SK-N-MC (cell line): ENCODE measurements at regions not wholly inside any gene's neighbourhood (a gene's known extent, or its start where the extent isn't known, plus 50 kb on each side); places are given as distances from the start of the nearest gene placed in this dataset.

Source experiments
- DNase-seq: peaks from one replicate; pipeline ENCODE4 v3.0.0-alpha.2; 2011; ENCODE audit warnings: low read depth, low spot score
- H3K27ac ChIP-seq: fragments of 200-600 bp; sonication (generic); 2 replicates; pipeline ENCODE4 v1.5.1; 2016; ENCODE audit warnings: mixed run types
- H3K36me3 ChIP-seq: fragments of 200-600 bp; sonication (generic); 2 replicates; pipeline ENCODE4 v1.6.1; 2017; ENCODE audit warnings: antibody characterized with exemption, low read length, mixed read lengths; ENCODE audit not compliant: insufficient read depth
- H3K4me3 ChIP-seq: fragments of 200-600 bp; sonication (generic); 2 replicates; pipeline ENCODE4 v1.5.1; 2016
- H3K9ac ChIP-seq: fragments of 200-600 bp; sonication (generic); 2 replicates; pipeline ENCODE4 v1.8.0; 2017; ENCODE audit warnings: mixed run types, mixed read lengths; ENCODE audit not compliant: insufficient read length
- H3K9me3 ChIP-seq: fragments of 200-600 bp; sonication (generic); 2 replicates; pipeline ENCODE4 v1.6.1; 2017; ENCODE audit warnings: low read depth, mild to moderate bottlenecking, antibody characterized with exemption, low read length, moderate library complexity, mixed read lengths
- EZH2 ChIP-seq: fragments of 200-600 bp; sonication (generic); IDR thresholded peaks from one replicate; pipeline ENCODE4 v1.6.1; 2017; ENCODE audit warnings: antibody characterized with exemption
- FOXP2 ChIP-seq: optimal IDR thresholded peaks from 2 replicates; pipeline ENCODE3; 2011; ENCODE audit warnings: mild to moderate bottlenecking, moderate library complexity; ENCODE audit not compliant: insufficient read depth; ENCODE audit errors: extremely low read length, control extremely low read depth
- POLR2AphosphoS5 ChIP-seq: IDR thresholded peaks from 2 replicates; pipeline ENCODE4 v1.6.1; 2012; ENCODE audit warnings: mild to moderate bottlenecking, low read depth, low read length, borderline replicate concordance

- Histone ChIP-seq H3K4me3 (no peak overlapping the region), H3K27ac (no peak overlapping the region), H3K9ac (no peak overlapping the region), H3K9me3 (no peaks in the 10 kb centered on the region), H3K36me3 (no peaks in the 10 kb centered on the region)
- no peak for DNase-seq
- TF ChIP-seq FOXP2: no peak
- TF ChIP-seq EZH2: no peak
- no peak for TF ChIP-seq POLR2AphosphoS5
These were observed 295.6 kb upstream of the LRATD1 start for GRCh38 chr2:14336759-14337382.

DNA sequence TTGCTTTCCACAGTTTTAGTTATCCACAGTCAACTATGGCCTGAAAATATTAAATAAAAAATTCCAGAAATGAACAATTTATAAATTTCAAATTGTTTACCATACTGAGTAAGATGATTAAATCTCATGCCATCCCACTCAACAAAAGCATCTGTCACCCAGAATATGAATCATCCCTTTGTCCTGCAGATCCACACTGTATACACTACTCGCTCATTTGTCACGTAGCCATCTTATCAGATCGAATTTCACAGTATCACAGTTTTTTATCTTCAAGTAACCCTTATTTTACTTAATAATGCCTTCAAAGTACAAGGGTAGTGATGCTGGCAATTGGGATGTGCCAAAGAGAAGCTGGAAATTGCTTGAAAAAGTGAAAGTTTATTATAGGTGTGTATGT lies 291.8 kb upstream of the LRATD1 start:
- DNase-seq: no peak
- no peak overlapping the region for H3K27ac ChIP-seq
- no peak overlapping the region for H3K4me3 ChIP-seq
- H3K9me3 ChIP-seq: no peaks in the 10 kb centered on the region
- TF ChIP-seq EZH2 (no peak), POLR2AphosphoS5 (no peak), FOXP2 (no peak)
- H3K9ac ChIP-seq: no peak overlapping the region
- H3K36me3 ChIP-seq: no peaks in the 10 kb centered on the region

GRCh38 chr2:14342313-14342712 lies 290.2 kb upstream of the LRATD1 start:
- Histone ChIP-seq H3K36me3 (no peaks in the 10 kb centered on the region), H3K9ac (no peak overlapping the region), H3K4me3 (no peak overlapping the region), H3K9me3 (no peaks in the 10 kb centered on the region), H3K27ac (no peak overlapping the region)
- DNase-seq: no peak
- TF ChIP-seq POLR2AphosphoS5 (no peak), EZH2 (no peak)

GRCh38 chr2:14344355-14344754 lies 288.2 kb upstream of the LRATD1 start:
- no peak overlapping the region for H3K4me3 ChIP-seq
- TF ChIP-seq POLR2AphosphoS5 (no peak), EZH2 (no peak), FOXP2 (no peak)
- H3K27ac ChIP-seq: no peak overlapping the region
- no peak overlapping the region for H3K9ac ChIP-seq
- DNase-seq: no peak
- no peaks in the 10 kb centered on the region for H3K36me3 ChIP-seq
- no peaks in the 10 kb centered on the region for H3K9me3 ChIP-seq

DNA sequence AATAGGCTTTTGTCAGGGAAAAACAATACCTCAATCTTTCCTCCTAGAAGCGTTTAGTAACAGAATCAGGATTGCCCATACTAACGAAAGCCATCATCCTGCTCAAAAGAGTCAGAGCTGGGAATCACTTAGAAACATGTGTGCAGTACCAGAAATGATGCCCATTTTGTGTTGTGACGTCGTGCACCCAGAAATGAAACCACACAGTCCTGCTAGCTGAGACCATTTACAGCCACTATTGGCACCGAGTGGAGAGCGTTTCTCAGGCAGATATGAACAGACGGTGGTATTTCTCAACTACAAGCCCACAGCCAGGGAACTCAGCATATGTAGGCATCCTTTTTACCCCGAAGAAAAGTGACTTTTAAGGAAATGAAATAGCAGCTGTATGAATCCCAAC lies 284.3 kb upstream of the LRATD1 start:
- Histone ChIP-seq H3K4me3 (no peak overlapping the region), H3K9me3 (no peaks in the 10 kb centered on the region), H3K27ac (no peak overlapping the region), H3K36me3 (no peaks in the 10 kb centered on the region), H3K9ac (no peak overlapping the region)
- TF ChIP-seq POLR2AphosphoS5: no peak
- TF ChIP-seq FOXP2: no peak
- no peak for TF ChIP-seq EZH2
- DNase-seq: no peak

- H3K9ac ChIP-seq: no peak overlapping the region
- H3K27ac ChIP-seq: no peak overlapping the region
- H3K9me3 ChIP-seq: no peaks in the 10 kb centered on the region
- H3K36me3 ChIP-seq: no peaks in the 10 kb centered on the region
- DNase-seq: no peak
- no peak overlapping the region for H3K4me3 ChIP-seq
- TF ChIP-seq EZH2 (no peak), POLR2AphosphoS5 (no peak), FOXP2 (no peak)
These were observed 281.7 kb upstream of the LRATD1 start for GRCh38 chr2:14350856-14351255.

DNA sequence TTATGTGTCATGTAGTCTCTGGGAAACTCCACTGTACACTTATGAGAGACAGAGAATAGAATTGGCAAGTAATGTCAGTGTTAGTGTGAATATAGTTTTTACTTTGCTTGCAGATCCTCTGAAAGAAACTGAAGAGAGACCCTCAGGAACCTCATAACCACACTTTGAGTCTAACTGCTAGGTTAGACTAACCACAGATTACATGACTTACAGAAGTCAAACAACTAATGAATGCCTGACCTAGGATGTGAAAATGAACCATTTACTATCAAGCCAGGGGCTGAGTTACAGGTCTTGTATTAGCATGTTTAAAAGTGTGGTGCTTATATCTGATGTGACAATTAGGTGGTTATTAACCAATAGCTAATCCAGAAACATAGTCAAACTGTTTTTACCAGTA lies 280.4 kb upstream of the LRATD1 start:
- Histone ChIP-seq H3K9me3 (no peaks in the 10 kb centered on the region), H3K9ac (no peak overlapping the region), H3K27ac (no peak overlapping the region), H3K4me3 (no peak overlapping the region), H3K36me3 (no peaks in the 10 kb centered on the region)
- DNase-seq: no peak
- no peak for TF ChIP-seq FOXP2
- no peak for TF ChIP-seq POLR2AphosphoS5
- no peak for TF ChIP-seq EZH2

- no peak overlapping the region for H3K4me3 ChIP-seq
- DNase-seq: no peak
- TF ChIP-seq POLR2AphosphoS5 (no peak), FOXP2 (no peak), EZH2 (no peak)
- no peak overlapping the region for H3K27ac ChIP-seq
- H3K9ac ChIP-seq: no peak overlapping the region
- no peaks in the 10 kb centered on the region for H3K36me3 ChIP-seq
- no peaks in the 10 kb centered on the region for H3K9me3 ChIP-seq
These were observed 278.3 kb upstream of the LRATD1 start for GRCh38 chr2:14354231-14354630.

DNA sequence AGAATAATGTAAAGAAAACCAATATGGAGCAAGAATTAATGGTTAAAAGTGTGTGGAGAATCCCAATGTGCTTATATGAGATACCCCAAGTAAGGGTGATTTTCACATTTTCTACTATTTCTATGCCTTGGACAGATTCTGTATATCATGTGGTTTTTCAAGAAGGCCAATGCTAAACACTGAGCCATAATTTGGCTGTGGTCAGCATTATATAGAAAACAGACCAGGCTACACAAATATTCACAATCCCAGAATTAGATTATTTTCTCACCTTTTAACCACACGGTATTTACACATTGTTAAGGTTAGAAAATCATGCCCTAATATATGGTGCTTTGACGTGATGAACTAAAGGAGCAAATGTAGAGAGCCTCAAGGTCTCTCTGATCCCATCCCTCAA lies 277.4 kb upstream of the LRATD1 start:
- no peak for TF ChIP-seq EZH2
- no peak for TF ChIP-seq FOXP2
- TF ChIP-seq POLR2AphosphoS5: no peak
- Histone ChIP-seq H3K36me3 (no peaks in the 10 kb centered on the region), H3K9me3 (no peaks in the 10 kb centered on the region), H3K4me3 (no peak overlapping the region), H3K27ac (no peak overlapping the region), H3K9ac (no peak overlapping the region)
- DNase-seq: no peak

DNA sequence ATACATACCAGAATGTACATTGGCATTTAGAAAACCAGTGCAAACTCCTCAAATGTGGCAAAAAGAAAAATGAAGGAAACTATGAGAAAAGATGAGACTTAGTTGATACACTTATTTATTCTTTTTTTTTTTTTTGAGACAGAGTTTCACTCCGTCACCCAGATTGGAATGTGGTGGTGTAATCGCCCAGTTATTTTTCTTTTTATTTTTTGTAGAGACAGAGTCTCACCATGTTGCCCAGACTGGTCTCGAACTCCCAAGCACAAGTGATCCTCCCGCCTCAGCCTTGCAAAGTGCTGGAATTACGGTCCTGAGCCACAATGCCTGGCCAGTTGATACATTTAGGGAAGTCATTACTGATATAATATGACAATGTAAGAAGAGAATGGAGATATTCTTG lies 274.2 kb upstream of the LRATD1 start:
- no peak overlapping the region for H3K9ac ChIP-seq
- TF ChIP-seq FOXP2 (no peak), POLR2AphosphoS5 (no peak), EZH2 (no peak)
- H3K4me3 ChIP-seq: no peak overlapping the region
- no peak for DNase-seq
- no peak overlapping the region for H3K27ac ChIP-seq
- no peaks in the 10 kb centered on the region for H3K9me3 ChIP-seq
- no peaks in the 10 kb centered on the region for H3K36me3 ChIP-seq
